Adrenal gland (tissue), 5 donors: ENCODE measurements at regions not wholly inside any gene's neighbourhood (a gene's known extent, or its start where the extent isn't known, plus 50 kb on each side); places are given as distances from the start of the nearest gene placed in this dataset.
"Not testable (repeated sequence)": the region's sequence is repeated elsewhere in the genome, so short reads cannot be mapped to it uniquely, and the experiment has no call there.

Experiments used
- CTCF ChIP-seq, 6 experiments: fragments of 450-650 bp in 4 of 6; fragments of 200-600 bp in 2 of 6; sonication (generic) in 1 of 6; IDR thresholded peaks; 1 replicate in 5 of 6; 2 replicates in 1 of 6; pipeline versions ENCODE4 v1.5.1 to v1.8.0; 2016 to 2021; ENCODE audit warnings: antibody characterized with exemption in 6 of 6, mild to moderate bottlenecking in 2 of 6, moderate library complexity in 1 of 6
- POLR2A ChIP-seq, 2 donors: fragments of 450-650 bp; IDR thresholded peaks; one replicate each; pipeline ENCODE4 v1.6.1; 2017; ENCODE audit warnings: antibody characterized with exemption in 2 of 2, mild to moderate bottlenecking in 2 of 2, moderate library complexity in 1 of 2
- donor health status: DM: no; HTN: no; CAD: no.

- TF ChIP-seq CTCF, POLR2A (IDR thresholded peaks at IDR 0.05): not testable (repeated sequence)
Observed at GRCh38 chr1:120561767-120562166, 146.9 kb downstream of the NBPF8 start.
